HG03175 (cell line): ENCODE measurements at regions not wholly inside any gene's neighbourhood (a gene's known extent, or its start where the extent isn't known, plus 50 kb on each side); places are given as distances from the start of the nearest gene placed in this dataset.

Experiments used
- ATAC-seq: cut with Tn5 transposase; IDR thresholded peaks from one replicate; pipeline ENCODE4 v1.9.1; 2021; ENCODE audit warnings: mild to moderate bottlenecking, moderate library complexity; ENCODE audit not compliant: unreplicated experiment

DNA sequence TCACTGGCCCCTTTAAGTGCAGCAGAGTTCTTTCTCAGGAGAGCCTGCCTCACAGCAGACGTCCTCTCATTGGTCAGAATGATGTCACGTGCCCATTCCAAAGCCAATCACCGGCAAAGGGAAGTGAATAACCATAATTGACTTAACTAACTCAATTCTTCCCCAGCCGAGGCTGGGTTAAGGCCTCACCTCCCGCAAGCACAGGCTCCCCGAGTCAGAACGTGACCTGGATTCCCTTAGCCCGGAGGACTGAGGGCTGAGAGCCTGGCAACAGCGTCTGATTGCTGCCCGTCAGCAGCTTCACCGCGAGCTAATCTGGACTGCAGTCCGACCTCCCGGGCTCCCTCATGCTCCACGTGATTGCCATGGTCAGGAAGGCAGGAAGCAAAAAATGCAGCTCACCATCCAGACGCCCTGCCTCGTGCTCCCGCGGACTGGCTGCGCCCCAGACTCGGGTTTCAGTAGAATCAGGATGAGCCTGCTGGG lies 92.1 kb upstream of the FZD10 start:
- no peak for ATAC-seq

DNA sequence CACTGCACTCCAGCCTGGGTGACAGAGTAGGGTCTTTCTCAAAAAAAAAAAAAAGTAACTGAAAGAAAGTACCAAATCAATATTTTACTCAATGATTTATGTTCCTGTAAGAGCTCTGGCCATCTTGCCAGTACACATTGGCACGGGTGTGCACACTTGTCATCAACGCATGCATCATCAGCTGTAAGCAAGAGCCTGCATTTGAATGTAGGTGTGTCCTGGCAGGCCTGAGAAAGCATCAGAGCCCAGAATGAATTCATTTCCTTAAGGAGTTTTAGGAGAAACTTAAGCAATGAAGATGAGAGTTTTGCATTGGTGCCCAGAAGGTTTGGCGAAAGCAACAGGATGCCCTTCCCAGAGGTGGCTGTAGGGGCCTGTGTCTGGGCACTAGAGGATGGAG lies 88.5 kb upstream of the FZD10 start:
- no peak for ATAC-seq

DNA sequence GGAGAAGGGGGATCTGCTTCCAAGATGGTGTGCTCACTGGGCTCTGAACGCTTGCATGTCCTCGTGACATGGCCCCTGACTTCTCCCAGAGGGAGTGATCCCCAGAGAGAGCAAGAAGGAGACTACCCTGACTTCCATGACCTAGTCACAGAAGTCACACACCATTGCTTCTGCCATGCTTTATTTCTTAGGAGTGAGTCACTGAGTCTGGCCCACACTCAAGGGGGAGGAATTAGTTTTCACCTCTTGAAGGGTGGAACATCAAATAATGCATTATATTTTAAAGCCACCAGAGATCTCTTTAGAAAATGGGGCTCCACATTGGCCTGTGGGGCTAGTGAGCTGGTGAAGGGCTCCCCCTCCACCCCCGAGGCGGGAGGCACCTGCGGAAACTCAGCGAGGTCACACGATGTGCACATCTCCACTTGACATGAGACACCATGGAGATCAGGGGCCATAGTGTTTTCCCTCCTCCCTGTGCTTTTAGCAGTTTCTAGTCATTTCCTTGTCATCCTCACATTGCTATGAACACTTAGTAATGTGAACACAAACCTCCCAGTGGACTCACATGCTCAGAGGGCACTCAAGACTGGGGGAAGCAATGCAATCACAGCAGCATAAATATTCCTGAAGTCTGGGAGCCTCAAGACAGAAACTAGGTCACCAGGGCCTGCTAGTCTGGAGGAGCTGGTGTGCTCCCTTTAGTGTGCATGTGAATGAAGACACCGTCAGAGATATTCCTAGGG lies 87.4 kb upstream of the FZD10 start:
- no peak for ATAC-seq

- ATAC-seq, result no peak
These were observed 86.7 kb upstream of the FZD10 start for GRCh38 chr12:130075497-130076076.

GRCh38 chr12:130076126-130076525 lies 86.1 kb upstream of the FZD10 start:
- no peak for ATAC-seq

- ATAC-seq, result no peak
These were observed 85.5 kb upstream of the FZD10 start for GRCh38 chr12:130076752-130077151.

DNA sequence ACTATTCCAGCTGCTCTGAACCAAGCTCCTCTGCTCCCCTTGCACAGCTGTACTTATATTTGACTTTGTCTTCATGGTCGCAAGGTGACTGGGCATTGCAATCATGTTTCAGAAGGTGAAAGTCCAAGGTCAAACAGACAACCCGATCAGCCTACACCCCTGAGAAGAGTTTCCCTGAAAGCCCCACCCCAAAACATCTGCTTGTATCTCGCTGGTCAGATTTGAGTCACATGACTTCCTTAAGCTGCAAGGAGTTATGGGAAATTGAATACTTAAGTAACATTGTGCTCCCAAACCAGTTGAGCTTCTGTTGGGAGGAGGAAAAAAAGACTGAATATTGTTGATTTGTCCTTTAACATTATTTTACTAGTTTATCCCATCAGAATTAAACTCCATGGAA lies 83.4 kb upstream of the FZD10 start:
- ATAC-seq, result no peak

GRCh38 chr12:130079279-130079678 lies 83.0 kb upstream of the FZD10 start:
- ATAC-seq, result no peak

DNA sequence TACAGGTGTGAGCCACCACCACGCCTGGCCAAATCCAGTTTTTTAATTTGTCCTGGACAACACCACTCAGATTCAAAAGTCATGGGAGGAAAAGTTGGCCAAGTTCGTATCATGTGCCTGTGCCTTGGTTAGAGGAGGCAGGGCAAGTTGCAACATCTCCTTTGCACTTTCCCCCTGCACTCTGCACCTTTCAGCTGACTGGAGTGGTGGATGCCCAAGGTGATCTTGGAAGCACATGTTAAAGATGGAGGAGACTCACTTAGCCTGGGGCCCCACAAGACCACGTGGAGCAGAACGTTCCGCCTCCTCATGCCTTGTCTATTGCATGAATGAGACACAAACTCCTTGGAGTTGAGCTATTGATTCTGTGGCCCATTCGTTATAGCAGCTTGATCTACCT lies 82.1 kb upstream of the FZD10 start:
- ATAC-seq, result no peak

- ATAC-seq, result no peak
These were observed 81.0 kb upstream of the FZD10 start for GRCh38 chr12:130081117-130081805.

DNA sequence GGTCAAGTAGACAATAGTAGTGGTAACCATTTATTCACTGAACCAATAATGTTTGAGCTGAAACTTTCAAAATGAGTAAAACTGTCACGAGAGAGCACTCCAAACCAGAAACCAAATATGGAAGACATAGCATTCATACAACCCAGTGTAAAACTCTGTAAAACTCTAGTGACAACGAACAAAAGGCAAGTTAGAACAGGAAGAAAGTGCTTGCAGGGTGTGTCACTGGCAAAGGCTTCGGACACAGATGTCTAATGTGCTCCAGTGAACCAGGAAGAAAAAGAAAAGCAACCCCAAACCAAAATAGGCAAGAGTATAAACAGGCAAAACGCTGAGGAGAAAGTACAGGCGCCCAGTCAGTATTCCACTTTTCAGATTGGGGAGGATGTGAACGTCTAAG lies 79.3 kb upstream of the FZD10 start:
- ATAC-seq, result no peak

DNA sequence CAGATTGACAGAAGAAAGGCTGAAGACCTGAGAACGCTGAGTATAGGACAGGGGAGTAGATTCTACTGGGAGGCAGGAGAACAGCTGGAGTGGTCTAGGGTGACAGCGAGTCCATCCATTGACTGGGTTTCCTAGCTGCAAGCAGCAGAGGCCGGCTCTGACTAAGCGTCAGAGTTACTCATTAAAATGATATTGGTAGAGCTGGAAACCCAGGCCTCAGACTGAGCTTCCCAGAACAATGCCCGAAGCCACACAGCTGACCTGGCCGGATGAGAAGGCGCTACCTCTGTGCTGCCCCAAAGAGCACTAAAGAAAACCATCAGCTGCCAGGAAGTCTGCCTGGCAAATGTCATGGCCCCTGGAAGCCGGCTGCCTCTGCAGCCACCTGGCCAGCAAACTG lies 78.5 kb upstream of the FZD10 start:
- ATAC-seq, result no peak

DNA sequence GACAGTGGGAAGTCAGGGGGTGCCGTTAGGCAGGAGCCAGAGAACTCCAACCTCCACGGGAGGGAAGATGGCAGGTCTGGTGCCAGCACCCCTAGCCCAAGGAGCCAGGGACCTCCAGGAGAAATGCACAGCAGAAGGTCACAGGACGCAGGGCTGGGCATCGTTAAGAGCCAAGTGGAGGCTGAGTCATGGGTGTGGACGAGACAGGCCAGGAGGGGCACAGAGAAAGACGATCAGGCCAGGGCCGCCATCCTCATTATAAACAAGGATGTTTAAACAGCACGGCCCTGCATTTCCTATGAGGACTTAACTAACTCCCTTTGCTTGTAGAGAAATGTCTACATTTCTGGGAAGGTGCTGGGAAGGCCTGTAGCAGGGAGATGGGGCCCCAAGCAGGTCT lies 77.9 kb upstream of the FZD10 start:
- ATAC-seq, result no peak

- no peak for ATAC-seq
These were observed 76.0 kb upstream of the FZD10 start for GRCh38 chr12:130086248-130086647.

DNA sequence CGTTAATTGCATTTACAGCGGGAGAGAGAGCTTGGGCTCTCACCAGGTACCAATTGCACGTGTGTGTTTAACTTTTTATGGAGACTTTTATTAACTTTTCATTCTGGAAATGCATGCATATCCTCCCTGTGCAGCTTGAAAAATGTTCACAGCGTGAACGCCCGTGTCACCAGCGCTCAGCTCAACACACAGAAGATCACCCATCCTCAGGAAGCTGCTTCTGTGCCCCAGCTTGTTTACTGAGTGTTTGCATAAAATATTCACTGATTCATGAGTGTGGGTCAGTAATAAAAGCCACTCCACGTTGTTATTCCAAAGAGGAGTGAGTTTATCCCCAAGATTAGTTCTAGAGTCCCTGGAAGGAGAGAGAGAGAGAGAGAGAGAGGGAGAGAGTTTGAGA lies 75.5 kb upstream of the FZD10 start:
- ATAC-seq, result no peak

- ATAC-seq, result no peak
These were observed 75.0 kb upstream of the FZD10 start for GRCh38 chr12:130087222-130087621.

DNA sequence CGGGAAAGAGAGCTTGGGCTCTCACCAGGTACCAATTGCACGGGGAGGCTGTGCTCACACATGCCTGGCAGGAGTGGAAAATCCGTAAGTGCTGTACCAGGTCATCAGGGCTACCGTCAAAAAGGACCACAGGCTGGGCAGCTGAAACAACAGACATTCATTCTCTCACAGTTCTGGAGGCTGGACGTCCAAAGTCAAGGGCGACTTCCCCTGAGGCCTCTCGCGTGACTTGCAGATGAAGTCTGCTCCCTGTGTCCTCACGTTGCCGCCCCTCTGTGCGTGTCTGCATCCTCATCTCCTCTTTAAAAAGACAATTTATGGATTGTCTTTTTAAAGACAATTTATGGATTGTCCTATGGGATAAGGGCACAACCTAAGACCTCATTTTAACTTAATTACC lies 73.8 kb upstream of the FZD10 start:
- no peak for ATAC-seq

DNA sequence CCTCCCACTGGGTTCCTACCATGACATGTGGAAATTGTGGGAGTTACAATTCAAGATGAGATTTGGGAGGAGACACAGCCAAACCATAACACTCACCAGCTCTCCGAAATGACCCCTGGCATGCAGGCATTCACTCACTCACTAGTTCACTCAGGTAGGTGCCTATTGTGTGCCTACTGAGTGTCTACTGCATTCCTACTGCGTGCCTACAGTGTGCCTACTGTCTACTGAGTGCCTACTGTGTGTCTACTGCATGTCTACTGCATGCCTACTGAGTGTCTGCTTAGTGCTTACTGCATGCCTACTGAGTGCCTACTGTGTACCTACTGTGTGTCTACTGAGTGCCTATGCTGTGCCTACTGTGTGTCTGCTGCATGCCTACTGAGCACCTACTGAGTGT lies 71.7 kb upstream of the FZD10 start:
- no peak for ATAC-seq

- no peak for ATAC-seq
These were observed 68.9 kb upstream of the FZD10 start for GRCh38 chr12:130093380-130093779.

GRCh38 chr12:130097342-130097741 lies 64.9 kb upstream of the FZD10 start:
- ATAC-seq, result no peak

- no peak for ATAC-seq
These were observed 64.4 kb upstream of the FZD10 start for GRCh38 chr12:130097798-130098255.
